NCI-H2227 treated with DMSO at 0.1 percent for 48 hours (cell line): ENCODE measurements at regions not wholly inside any gene's neighbourhood (a gene's known extent, or its start where the extent isn't known, plus 50 kb on each side); places are given as distances from the start of the nearest gene placed in this dataset.

Experiments
- DNase-seq: peaks from one replicate; lab custom pipeline; 2025; lab: John Stamatoyannopoulos, UW

- DNase-seq, result no peak
Measured at GRCh38 chr13:80235967-80236302, 105.0 kb downstream of the SPRY2 start.

DNA sequence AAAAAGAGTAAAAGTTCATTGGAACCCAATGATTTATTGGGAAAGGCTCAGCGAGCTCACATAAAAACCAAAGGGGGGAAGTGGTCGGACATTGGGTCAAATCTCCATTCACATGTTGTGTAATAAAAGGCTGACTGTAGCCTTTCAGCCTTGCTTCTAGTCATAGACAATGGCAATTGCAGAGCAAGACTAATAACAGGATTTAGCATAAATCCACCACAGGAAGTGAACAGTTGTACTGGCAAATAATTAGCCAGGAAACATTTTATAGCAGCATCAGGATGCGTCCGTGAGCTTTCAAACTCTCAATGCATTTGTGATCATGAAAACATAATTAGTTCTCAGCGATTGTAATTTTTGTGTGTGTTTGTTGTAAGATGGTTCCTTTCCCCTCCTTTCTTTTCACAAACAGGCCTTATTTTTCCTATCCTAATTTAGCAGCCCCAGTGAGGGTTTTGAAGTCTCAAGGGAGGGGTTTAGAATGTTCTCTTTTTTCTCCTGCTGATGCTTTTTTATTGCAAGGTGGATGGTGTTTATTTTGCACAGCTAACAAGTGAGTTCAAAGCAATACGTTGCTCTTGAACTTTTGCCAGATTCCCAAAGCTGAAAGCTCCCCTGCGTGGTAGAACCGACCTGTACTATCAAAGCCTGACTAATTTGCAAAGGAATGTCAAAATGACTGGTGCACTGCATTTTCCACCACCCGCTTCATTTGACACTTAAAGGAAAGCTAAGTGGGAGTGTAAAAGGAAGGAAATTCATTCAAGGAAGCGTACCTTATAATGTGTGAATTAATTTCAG lies 105.6 kb downstream of the SPRY2 start:
- no peak for DNase-seq

- DNase-seq, result no peak
Measured at GRCh38 chr13:80227645-80228044, 113.3 kb downstream of the SPRY2 start.

DNA sequence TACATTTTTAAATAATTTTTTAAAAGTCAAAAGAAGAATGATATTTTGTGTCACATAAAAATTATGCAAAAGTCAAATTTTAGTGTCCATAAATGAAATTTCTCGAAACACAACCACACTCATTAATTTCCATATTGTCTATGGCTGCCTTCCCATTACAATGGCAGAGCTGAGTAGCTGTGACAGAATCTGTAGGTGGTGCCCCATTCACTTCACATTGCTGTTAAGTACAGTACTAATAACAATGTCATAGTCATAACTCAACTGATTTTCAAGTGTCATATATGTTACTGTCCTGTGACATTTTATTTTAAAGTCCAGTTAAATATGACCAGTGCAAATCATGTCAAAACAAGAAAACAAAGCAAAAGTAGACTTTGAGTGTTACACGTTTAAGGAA lies 114.3 kb downstream of the SPRY2 start:
- no peak for DNase-seq

GRCh38 chr13:80224468-80224867 lies 116.5 kb downstream of the SPRY2 start:
- DNase-seq, result no peak

- no peak for DNase-seq
Measured at GRCh38 chr13:80217614-80218456, 123.1 kb downstream of the SPRY2 start.

- DNase-seq, result no peak
Measured at GRCh38 chr13:80215368-80215767, 125.6 kb downstream of the SPRY2 start.

DNA sequence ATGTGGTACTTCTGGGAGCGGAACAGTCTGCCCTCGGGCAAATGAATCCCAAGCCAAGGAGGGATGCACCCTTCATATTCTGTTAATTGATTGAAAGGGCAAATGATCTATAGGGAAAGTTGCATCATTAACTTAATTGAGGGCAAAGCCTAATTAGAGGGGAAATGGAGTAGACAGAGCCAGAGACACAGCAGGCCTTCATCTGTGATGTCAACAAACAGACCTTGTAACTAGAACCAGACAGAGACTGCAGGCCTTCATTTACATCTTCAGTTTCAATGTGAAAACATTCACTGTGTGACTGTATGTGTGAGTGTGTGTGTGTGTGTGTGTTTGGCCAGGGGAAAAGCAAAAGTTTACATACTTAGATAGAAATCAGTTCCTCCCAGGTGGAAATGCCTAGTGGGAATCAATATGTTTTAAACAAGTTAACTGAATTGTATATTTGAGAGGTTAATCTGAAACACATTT lies 126.4 kb downstream of the SPRY2 start:
- DNase-seq, result no peak

- no peak for DNase-seq
Measured at GRCh38 chr13:80214050-80214449, 126.9 kb downstream of the SPRY2 start.

DNA sequence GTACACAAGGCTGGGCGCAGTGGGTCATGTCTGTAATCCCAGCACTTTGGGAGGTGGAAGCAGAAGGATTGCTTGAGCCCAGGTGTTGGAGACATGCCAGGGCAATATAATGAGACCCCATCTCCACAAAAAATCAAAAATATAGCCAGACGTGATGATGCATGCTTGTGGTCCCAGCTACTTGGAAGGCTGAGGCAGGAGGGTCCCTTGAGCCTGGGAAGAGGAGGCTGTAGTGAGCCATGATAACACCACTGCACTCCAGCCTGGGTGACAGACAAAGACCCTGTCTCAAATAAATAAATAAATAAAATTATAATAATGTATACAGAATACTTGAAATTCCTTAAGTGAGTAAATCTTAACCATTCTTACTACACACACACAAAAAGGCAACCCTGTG lies 127.7 kb downstream of the SPRY2 start:
- no peak for DNase-seq

- DNase-seq, result no peak
Measured at GRCh38 chr13:80211566-80211965, 129.4 kb downstream of the SPRY2 start.

- no peak for DNase-seq
Measured at GRCh38 chr13:80204642-80205041, 136.3 kb downstream of the SPRY2 start.

- no peak for DNase-seq
Measured at GRCh38 chr13:80203496-80203895, 137.4 kb downstream of the SPRY2 start.

DNA sequence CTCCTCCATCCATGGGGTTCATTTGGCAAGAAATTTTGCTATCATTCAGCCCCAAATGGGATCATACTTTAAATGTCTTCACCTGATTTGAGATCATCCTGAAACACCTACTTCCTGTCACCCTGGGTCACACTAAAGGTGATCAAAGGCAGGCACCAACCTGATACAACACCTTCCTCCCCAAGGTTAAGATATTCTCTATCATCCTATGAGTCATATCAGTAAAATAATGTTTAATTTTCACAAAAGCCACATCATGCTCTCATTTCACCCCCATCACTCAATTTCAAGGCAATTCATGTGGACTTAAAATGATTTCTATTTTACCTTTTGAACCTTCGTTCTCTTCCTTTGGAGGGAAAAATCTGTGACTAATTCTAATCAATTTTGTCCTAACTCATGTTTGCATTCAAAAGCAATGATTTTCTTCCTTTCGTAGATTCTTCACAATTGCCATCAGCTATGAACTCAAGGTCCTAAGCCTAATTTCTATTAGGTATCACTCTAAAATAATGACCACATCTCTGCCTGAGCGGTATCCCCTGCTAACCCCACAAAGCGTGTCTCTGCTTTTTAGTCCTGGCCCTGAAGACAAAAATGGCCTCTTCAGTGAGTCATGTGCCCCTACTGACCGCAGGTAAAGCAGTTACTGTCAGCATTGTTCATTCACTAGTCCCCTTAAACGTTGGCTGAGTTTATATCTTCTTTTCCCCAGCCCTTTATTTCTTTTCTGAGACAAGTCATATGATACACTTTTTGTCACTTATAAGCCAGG lies 139.0 kb downstream of the SPRY2 start:
- DNase-seq, result no peak

- DNase-seq, result no peak
Measured at GRCh38 chr13:80199585-80200292, 141.2 kb downstream of the SPRY2 start.

- DNase-seq, result no peak
Measured at GRCh38 chr13:80199067-80199466, 141.9 kb downstream of the SPRY2 start.

DNA sequence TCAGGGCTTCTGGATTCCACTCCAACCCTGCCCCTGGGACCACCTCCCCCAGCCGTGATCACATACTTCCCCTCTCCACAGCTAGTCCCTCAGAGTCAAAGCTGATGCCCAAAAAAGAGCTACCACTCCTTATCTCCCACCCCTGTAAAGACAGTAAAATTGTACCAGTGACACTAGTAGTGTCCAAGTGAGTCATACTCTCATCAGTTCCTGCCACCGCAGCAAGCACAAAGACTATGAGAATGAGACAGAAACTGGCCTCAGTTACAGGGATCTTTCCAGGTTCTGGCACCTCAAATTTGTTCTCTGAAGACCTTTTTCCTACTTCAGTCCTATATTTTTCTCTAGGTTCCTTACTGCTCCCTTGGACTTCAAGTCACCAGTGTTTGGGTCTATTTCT lies 144.2 kb downstream of the SPRY2 start:
- DNase-seq, result no peak

DNA sequence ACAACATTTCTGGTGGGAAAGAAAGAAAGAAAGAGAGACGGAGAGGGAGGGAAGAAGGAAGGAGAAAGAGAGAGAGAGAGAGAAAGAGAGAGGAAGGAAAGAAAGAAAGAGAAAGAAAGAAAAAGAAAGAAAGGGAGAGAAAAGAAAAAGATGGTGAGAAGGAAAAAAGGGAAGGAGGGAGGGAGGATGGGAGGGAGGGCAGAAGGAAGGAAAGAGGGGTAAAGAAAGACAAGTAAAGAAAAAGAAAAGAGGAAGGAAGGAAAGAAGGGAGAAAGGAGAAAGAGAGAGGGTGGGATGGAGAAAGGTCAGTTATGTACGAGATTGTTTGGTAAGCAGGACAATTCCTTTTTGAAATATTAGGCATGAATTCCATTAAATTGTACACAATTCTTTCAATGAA lies 145.3 kb downstream of the SPRY2 start:
- DNase-seq, result no peak

DNA sequence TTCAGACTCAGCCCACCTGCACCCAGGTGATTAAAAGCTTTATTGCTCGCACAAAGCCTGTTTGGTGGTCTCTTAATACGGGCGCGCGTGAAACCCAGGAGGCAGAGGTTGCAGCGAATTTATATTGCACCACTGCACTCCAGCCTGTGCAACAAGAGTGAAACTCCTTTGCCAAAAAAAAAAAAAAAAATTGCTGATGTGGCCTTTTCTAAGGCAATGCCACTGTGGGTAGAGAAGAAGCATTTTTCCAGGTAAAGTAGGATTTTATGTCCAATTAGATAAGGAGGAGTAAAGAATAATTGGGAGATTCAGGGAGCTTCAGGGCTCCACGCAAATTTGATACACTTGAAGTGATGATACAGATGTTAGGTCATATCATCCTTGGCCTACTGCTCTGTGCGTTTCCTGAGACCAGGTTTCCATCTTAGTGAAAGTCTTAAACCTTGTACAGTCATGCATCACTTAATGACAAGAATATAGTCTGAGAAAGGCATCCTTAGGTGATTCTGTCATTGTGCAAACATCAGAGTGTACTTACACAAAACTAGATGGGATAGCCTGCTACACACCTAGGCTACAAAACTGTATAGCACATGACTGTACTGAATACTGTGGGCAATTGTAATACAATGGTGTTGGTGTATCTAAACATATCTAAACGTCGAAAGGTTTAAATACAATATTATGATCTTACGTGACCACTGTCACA lies 150.9 kb downstream of the SPRY2 start:
- no peak for DNase-seq

- DNase-seq, result no peak
Measured at GRCh38 chr13:80180740-80181355, 160.1 kb downstream of the SPRY2 start.

GRCh38 chr13:80177327-80177726 lies 163.6 kb downstream of the SPRY2 start:
- DNase-seq, result no peak
